PFSK-1 (cell line): ENCODE measurements at regions not wholly inside any gene's neighbourhood (a gene's known extent, or its start where the extent isn't known, plus 50 kb on each side); places are given as distances from the start of the nearest gene placed in this dataset.

ENCODE experiments used
- FOXP2 ChIP-seq: optimal IDR thresholded peaks from 2 replicates; pipeline ENCODE3; 2011; ENCODE audit warnings: borderline replicate concordance, control low read depth, inconsistent platforms; ENCODE audit not compliant: insufficient read depth; ENCODE audit errors: extremely low read length, extremely low read depth
- POLR2AphosphoS5 ChIP-seq: IDR thresholded peaks from 2 replicates; pipeline ENCODE4 v1.6.1; 2012; ENCODE audit warnings: low read depth, mild to moderate bottlenecking, control low read depth, low read length, moderate library complexity
- REST ChIP-seq, 2 experiments: IDR thresholded peaks; 2 replicates each; pipeline versions ENCODE4 v1.6.1 to v1.8.0; 2011 to 2012; ENCODE audit warnings: low read depth in 2 of 2, low read length in 2 of 2, control low read depth in 1 of 2, inconsistent platforms in 1 of 2, mild to moderate bottlenecking in 1 of 2, moderate library complexity in 1 of 2; ENCODE audit not compliant: insufficient read depth in 1 of 2
- SIN3A ChIP-seq: IDR thresholded peaks from 2 replicates; pipeline ENCODE4 v1.6.1; 2012; ENCODE audit warnings: mild to moderate bottlenecking, low read length, moderate library complexity, borderline replicate concordance; ENCODE audit not compliant: insufficient read depth
- TAF1 ChIP-seq: IDR thresholded peaks from 2 replicates; pipeline ENCODE4 v1.6.1; 2012; ENCODE audit warnings: low read length, control low read depth, borderline replicate concordance; ENCODE audit not compliant: insufficient read depth

- TF ChIP-seq POLR2AphosphoS5 = no peak
- TF ChIP-seq FOXP2 = no peak
- TF ChIP-seq REST (IDR thresholded peaks at IDR 0.05; ENCODE audit: insufficient read depth in 1 of 2, low read depth in 2 of 2, low read length in 2 of 2) = no peak
- no peak for TF ChIP-seq TAF1
- TF ChIP-seq SIN3A = no peak
Measured at GRCh38 chrX:42398967-42399631, 378.9 kb downstream of the PPP1R2C start.

- no peak for TF ChIP-seq SIN3A
- no peak for TF ChIP-seq REST (IDR thresholded peaks at IDR 0.05; ENCODE audit: insufficient read depth in 1 of 2, low read depth in 2 of 2, low read length in 2 of 2)
- TF ChIP-seq POLR2AphosphoS5 = no peak
- TF ChIP-seq FOXP2 = no peak
- no peak for TF ChIP-seq TAF1
Measured at GRCh38 chrX:42396136-42396535, 381.8 kb downstream of the PPP1R2C start.

GRCh38 chrX:42392846-42393245 is 385.1 kb downstream of the PPP1R2C start:
- TF ChIP-seq SIN3A = no peak
- no peak for TF ChIP-seq TAF1
- TF ChIP-seq REST (IDR thresholded peaks at IDR 0.05; ENCODE audit: insufficient read depth in 1 of 2, low read depth in 2 of 2, low read length in 2 of 2) = no peak
- no peak for TF ChIP-seq POLR2AphosphoS5
- TF ChIP-seq FOXP2 = no peak

- TF ChIP-seq FOXP2 = no peak
- TF ChIP-seq TAF1 = no peak
- no peak for TF ChIP-seq SIN3A
- no peak for TF ChIP-seq REST (IDR thresholded peaks at IDR 0.05; ENCODE audit: insufficient read depth in 1 of 2, low read depth in 2 of 2, low read length in 2 of 2)
- TF ChIP-seq POLR2AphosphoS5 = no peak
Measured at GRCh38 chrX:42386681-42387080, 391.3 kb downstream of the PPP1R2C start.

- TF ChIP-seq REST (IDR thresholded peaks at IDR 0.05; ENCODE audit: insufficient read depth in 1 of 2, low read depth in 2 of 2, low read length in 2 of 2) (no peak), TAF1 (no peak), FOXP2 (no peak), POLR2AphosphoS5 (no peak), SIN3A (no peak)
Measured at GRCh38 chrX:42385730-42386129, 392.2 kb downstream of the PPP1R2C start.
